ENCODE measurements at regions not wholly inside any gene's neighbourhood (a gene's known extent, or its start where the extent isn't known, plus 50 kb on each side); places are given as distances from the start of the nearest gene placed in this dataset.

GRCh38 chr2:78654941-78655340, 370.6 kb upstream of the REG3G start:
- no peaks in the 10 kb centered on the region for H3K36me3 ChIP-seq
- H3K4me1 ChIP-seq = no peaks in the 10 kb centered on the region
- no peaks in the 10 kb centered on the region for H3K9me3 ChIP-seq
- ATAC-seq = no peak
- intact Hi-C loops (cut with DNase I; ENCODE audit: low total_unique reads) = no loop called here
- H3K27me3 ChIP-seq = no peaks in the 10 kb centered on the region
- in situ Hi-C loops (cut with MboI; ENCODE audit: low sequenced_read_pairs in 4 of 4) = no loop called here
- DNase-seq = no peak
- H3K4me3 ChIP-seq = no peak overlapping the region
- no peak overlapping the region for H3K27ac ChIP-seq
- TF ChIP-seq, protein P1, sequence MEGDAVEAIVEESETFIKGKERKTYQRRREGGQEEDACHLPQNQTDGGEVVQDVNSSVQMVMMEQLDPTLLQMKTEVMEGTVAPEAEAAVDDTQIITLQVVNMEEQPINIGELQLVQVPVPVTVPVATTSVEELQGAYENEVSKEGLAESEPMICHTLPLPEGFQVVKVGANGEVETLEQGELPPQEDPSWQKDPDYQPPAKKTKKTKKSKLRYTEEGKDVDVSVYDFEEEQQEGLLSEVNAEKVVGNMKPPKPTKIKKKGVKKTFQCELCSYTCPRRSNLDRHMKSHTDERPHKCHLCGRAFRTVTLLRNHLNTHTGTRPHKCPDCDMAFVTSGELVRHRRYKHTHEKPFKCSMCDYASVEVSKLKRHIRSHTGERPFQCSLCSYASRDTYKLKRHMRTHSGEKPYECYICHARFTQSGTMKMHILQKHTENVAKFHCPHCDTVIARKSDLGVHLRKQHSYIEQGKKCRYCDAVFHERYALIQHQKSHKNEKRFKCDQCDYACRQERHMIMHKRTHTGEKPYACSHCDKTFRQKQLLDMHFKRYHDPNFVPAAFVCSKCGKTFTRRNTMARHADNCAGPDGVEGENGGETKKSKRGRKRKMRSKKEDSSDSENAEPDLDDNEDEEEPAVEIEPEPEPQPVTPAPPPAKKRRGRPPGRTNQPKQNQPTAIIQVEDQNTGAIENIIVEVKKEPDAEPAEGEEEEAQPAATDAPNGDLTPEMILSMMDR (IDR thresholded peaks at IDR 0.05 in 4 of 5, conservative IDR thresholded peaks at IDR 0.05 in 1 of 5) = no peak
- no peak for TF ChIP-seq POLR2A (IDR thresholded peaks at IDR 0.05)

GRCh38 chr2:78676921-78677696, 348.4 kb upstream of the REG3G start:
- TF ChIP-seq, protein P1 (IDR thresholded peaks at IDR 0.05 in 4 of 5, conservative IDR thresholded peaks at IDR 0.05 in 1 of 5) = no peak
- no peak for TF ChIP-seq POLR2A (IDR thresholded peaks at IDR 0.05)
- Histone ChIP-seq H3K4me3 (no peak overlapping the region), H3K27me3 (no peaks in the 10 kb centered on the region), H3K27ac (no peak overlapping the region), H3K4me1 (no peaks in the 10 kb centered on the region), H3K9me3 (no peaks in the 10 kb centered on the region), H3K36me3 (no peaks in the 10 kb centered on the region)
- DNase-seq (no peak), ATAC-seq (no peak)
- intact Hi-C loops (cut with DNase I; ENCODE audit: low total_unique reads) (no loop called here), in situ Hi-C loops (cut with MboI; ENCODE audit: low sequenced_read_pairs in 4 of 4) (no loop called here)

DNA sequence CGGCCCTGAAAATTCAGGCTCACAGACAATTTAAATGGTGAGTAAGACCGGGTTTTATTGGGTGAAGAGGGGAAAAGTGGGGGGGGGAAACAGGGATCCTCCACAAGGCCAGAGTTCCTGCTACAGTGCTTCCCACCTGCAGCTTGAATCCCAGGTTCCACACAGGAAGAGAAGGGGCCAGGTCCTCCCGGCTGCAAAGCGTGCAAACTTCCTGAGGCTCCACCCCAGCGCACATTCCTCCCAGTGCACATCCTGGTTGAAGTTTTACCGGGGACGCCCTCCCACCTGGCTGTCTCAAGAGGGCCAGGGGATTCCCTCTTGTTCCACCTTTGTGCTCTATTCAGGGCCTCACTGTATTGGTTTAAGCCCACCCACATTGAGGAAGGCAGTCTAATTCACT, 347.7 kb upstream of the REG3G start:
- no peak for DNase-seq
- H3K4me3 ChIP-seq = no peak overlapping the region
- ATAC-seq = no peak
- H3K27me3 ChIP-seq = no peaks in the 10 kb centered on the region
- intact Hi-C loops (cut with DNase I; ENCODE audit: low total_unique reads) (no loop called here), in situ Hi-C loops (cut with MboI; ENCODE audit: low sequenced_read_pairs in 4 of 4) (no loop called here)
- no peak overlapping the region for H3K27ac ChIP-seq
- no peak for TF ChIP-seq POLR2A (IDR thresholded peaks at IDR 0.05)
- TF ChIP-seq, protein P1 (IDR thresholded peaks at IDR 0.05 in 4 of 5, conservative IDR thresholded peaks at IDR 0.05 in 1 of 5) = no peak
- no peaks in the 10 kb centered on the region for H3K36me3 ChIP-seq
- no peaks in the 10 kb centered on the region for H3K4me1 ChIP-seq
- H3K9me3 ChIP-seq = no peaks in the 10 kb centered on the region

- Histone ChIP-seq H3K4me1 (no peaks in the 10 kb centered on the region), H3K27ac (no peak overlapping the region), H3K27me3 (no peaks in the 10 kb centered on the region), H3K36me3 (no peaks in the 10 kb centered on the region), H3K4me3 (no peak overlapping the region), H3K9me3 (no peaks in the 10 kb centered on the region)
- no peak for ATAC-seq
- in situ Hi-C loops (cut with MboI; ENCODE audit: low sequenced_read_pairs in 4 of 4) = no loop called here
- no peak for DNase-seq
- TF ChIP-seq, protein P1 (IDR thresholded peaks at IDR 0.05 in 4 of 5, conservative IDR thresholded peaks at IDR 0.05 in 1 of 5) = no peak
- no peak for TF ChIP-seq POLR2A (IDR thresholded peaks at IDR 0.05)
- intact Hi-C loops (cut with DNase I; ENCODE audit: low total_unique reads) = no loop called here
Observed at GRCh38 chr2:78681386-78681785, 344.1 kb upstream of the REG3G start.

- Histone ChIP-seq H3K27me3 (no peaks in the 10 kb centered on the region), H3K36me3 (no peaks in the 10 kb centered on the region), H3K9me3 (no peaks in the 10 kb centered on the region), H3K4me1 (no peaks in the 10 kb centered on the region), H3K4me3 (no peak overlapping the region), H3K27ac (no peak overlapping the region)
- TF ChIP-seq POLR2A (IDR thresholded peaks at IDR 0.05) = no peak
- TF ChIP-seq, protein P1 (IDR thresholded peaks at IDR 0.05 in 4 of 5, conservative IDR thresholded peaks at IDR 0.05 in 1 of 5) = no peak
- ATAC-seq (no peak), DNase-seq (no peak)
- in situ Hi-C loops (cut with MboI; ENCODE audit: low sequenced_read_pairs in 4 of 4) (no loop called here), intact Hi-C loops (cut with DNase I; ENCODE audit: low total_unique reads) (no loop called here)
Observed at GRCh38 chr2:78682781-78683180, 342.7 kb upstream of the REG3G start.
